Hepatocyte (in vitro differentiated cells): ENCODE measurements at regions not wholly inside any gene's neighbourhood (a gene's known extent, or its start where the extent isn't known, plus 50 kb on each side); places are given as distances from the start of the nearest gene placed in this dataset.

Source experiments
- DNase-seq: peaks from one replicate; pipeline ENCODE4 v3.0.0-alpha.2; 2016; ENCODE audit warnings: low spot score
- H2AFZ ChIP-seq: fragments of 200-600 bp; sonication (generic); 2 replicates; pipeline ENCODE4 v1.6.0; 2016; ENCODE audit warnings: antibody characterized with exemption, mild to moderate bottlenecking
- H3K27ac ChIP-seq: fragments of 200-600 bp; sonication (generic); 2 replicates; pipeline ENCODE4 v1.5.1; 2016; ENCODE audit warnings: mild to moderate bottlenecking
- H3K27me3 ChIP-seq: fragments of 200-600 bp; sonication (generic); 2 replicates; pipeline ENCODE4 v1.6.1; 2016
- H3K36me3 ChIP-seq: fragments of 200-600 bp; sonication (generic); replicated peaks from 2 replicates; pipeline ENCODE4 v1.5.1; 2016; ENCODE audit warnings: low read depth; ENCODE audit not compliant: insufficient read depth
- H3K4me1 ChIP-seq: fragments of 200-600 bp; sonication (generic); 2 replicates; pipeline ENCODE4 v1.5.1; 2016; ENCODE audit warnings: mild to moderate bottlenecking, moderate library complexity; ENCODE audit not compliant: insufficient read depth
- H3K4me2 ChIP-seq: fragments of 200-600 bp; sonication (generic); 2 replicates; pipeline ENCODE4 v1.6.0; 2016
- H3K4me3 ChIP-seq: fragments of 200-600 bp; sonication (generic); 2 replicates; pipeline ENCODE4 v1.5.1; 2016; ENCODE audit warnings: mild to moderate bottlenecking
- H3K79me2 ChIP-seq: fragments of 200-600 bp; sonication (generic); 2 replicates; pipeline ENCODE4 v1.6.0; 2017; ENCODE audit warnings: mild to moderate bottlenecking
- H3K9me2 ChIP-seq: fragments of 200-600 bp; sonication (generic); replicated peaks from 2 replicates; pipeline ENCODE4 v1.6.0; 2017; ENCODE audit warnings: mild to moderate bottlenecking; ENCODE audit not compliant: insufficient read depth
- H3K9me3 ChIP-seq: fragments of 200-600 bp; sonication (generic); 2 replicates; pipeline ENCODE4 v1.5.1; 2016; ENCODE audit warnings: low read depth, mild to moderate bottlenecking
- H4K20me1 ChIP-seq: fragments of 200-600 bp; sonication (generic); 2 replicates; pipeline ENCODE4 v1.6.0; 2016; ENCODE audit warnings: mild to moderate bottlenecking; ENCODE audit not compliant: insufficient read depth, poor library complexity, severe bottlenecking
- CTCF ChIP-seq: fragments of 200-600 bp; sonication (generic); IDR thresholded peaks from 2 replicates; pipeline ENCODE4 v1.5.1; 2016; ENCODE audit warnings: antibody characterized with exemption, mild to moderate bottlenecking; ENCODE audit not compliant: poor library complexity
- EZH2 ChIP-seq: fragments of 200-600 bp; sonication (generic); IDR thresholded peaks from 2 replicates; pipeline ENCODE4 v1.6.1; 2016; ENCODE audit warnings: antibody characterized with exemption, mild to moderate bottlenecking, borderline replicate concordance
- EZH2phosphoT487 ChIP-seq: fragments of 200-600 bp; sonication (generic); IDR thresholded peaks from one replicate; pipeline ENCODE4 v1.6.1; 2018; ENCODE audit warnings: antibody characterized with exemption, mild to moderate bottlenecking, low read depth, moderate library complexity; ENCODE audit not compliant: unreplicated experiment, severe bottlenecking
- WGBS: methylation state at CpG from one replicate; pipeline ENCODE4 v1.1.6; 2016; ENCODE audit warnings: low lambda C conversion rate; ENCODE audit errors: missing lambda C conversion rate; 5-methylcytosine and 5-hydroxymethylcytosine counted together

- Histone ChIP-seq H3K36me3 (no peaks in the 10 kb centered on the region), H3K9me3 (no peaks in the 10 kb centered on the region), H4K20me1 (no peaks in the 10 kb centered on the region), H2AFZ (no peak overlapping the region), H3K4me3 (no peak overlapping the region), H3K27ac (no peak overlapping the region), H3K4me1 (no peaks in the 10 kb centered on the region), H3K27me3 (no peaks in the 10 kb centered on the region), H3K4me2 (no peak overlapping the region), H3K9me2 (no peaks in the 10 kb centered on the region), H3K79me2 (no peaks in the 10 kb centered on the region)
- TF ChIP-seq EZH2 (no peak), EZH2phosphoT487 (no peak), CTCF (no peak)
- 84% methylated on average over 25 of the region's 26 CpGs for WGBS
- DNase-seq = no peak
Measured at GRCh38 chr11:134529212-134530096, 117.4 kb upstream of the B3GAT1 start.

GRCh38 chr11:134528453-134528852 is 116.4 kb upstream of the B3GAT1 start:
- H3K36me3 ChIP-seq = no peaks in the 10 kb centered on the region
- 96% methylated on average over 8 of the region's 8 CpGs for WGBS

GRCh38 chr11:134527382-134528243 is 115.6 kb upstream of the B3GAT1 start:
- no peak for DNase-seq

More at GRCh38 chr11:134528453-134528852, 116.4 kb upstream of the B3GAT1 start:
- TF ChIP-seq EZH2 (no peak), EZH2phosphoT487 (no peak), CTCF (no peak)
- Histone ChIP-seq H4K20me1 (no peaks in the 10 kb centered on the region), H2AFZ (no peak overlapping the region), H3K4me1 (no peaks in the 10 kb centered on the region), H3K27ac (no peak overlapping the region), H3K9me2 (no peaks in the 10 kb centered on the region), H3K4me3 (no peak overlapping the region), H3K27me3 (no peaks in the 10 kb centered on the region), H3K4me2 (no peak overlapping the region), H3K9me3 (no peaks in the 10 kb centered on the region), H3K79me2 (no peaks in the 10 kb centered on the region)
- no peak for DNase-seq

More at GRCh38 chr11:134527382-134528243, 115.6 kb upstream of the B3GAT1 start:
- no peaks in the 10 kb centered on the region for H3K27me3 ChIP-seq
- 89% methylated on average over 19 of the region's 19 CpGs for WGBS
- no peak overlapping the region for H2AFZ ChIP-seq
- no peak overlapping the region for H3K27ac ChIP-seq
- no peaks in the 10 kb centered on the region for H3K79me2 ChIP-seq
- H3K4me1 ChIP-seq = no peaks in the 10 kb centered on the region
- no peaks in the 10 kb centered on the region for H3K9me3 ChIP-seq
- H3K9me2 ChIP-seq = no peaks in the 10 kb centered on the region
- no peak for TF ChIP-seq EZH2phosphoT487
- TF ChIP-seq EZH2 = no peak
- TF ChIP-seq CTCF = no peak
- no peaks in the 10 kb centered on the region for H4K20me1 ChIP-seq
- H3K4me2 ChIP-seq = no peak overlapping the region
- no peaks in the 10 kb centered on the region for H3K36me3 ChIP-seq
- H3K4me3 ChIP-seq = no peak overlapping the region
